AG04449 (cell line): ENCODE measurements at regions not wholly inside any gene's neighbourhood (a gene's known extent, or its start where the extent isn't known, plus 50 kb on each side); places are given as distances from the start of the nearest gene placed in this dataset.
A peak's percentile ranks its signal among the peaks of the same experiment; 100 is the strongest.
"Not testable (repeated sequence)": the region's sequence is repeated elsewhere in the genome, so short reads cannot be mapped to it uniquely, and the experiment has no call there.

Experiments used
- CTCF ChIA-PET: fragments of 350-600 bp; formaldehyde crosslinking; extraction: SDS; loops from one replicate; lab custom pipeline; 2021; ENCODE audit warnings: antibody characterized with exemption; lab: Yijun Ruan, JAX
- POLR2A ChIA-PET: fragments of 400-600, 350-600 bp; formaldehyde crosslinking; extraction: SDS; loops from one replicate; lab custom pipeline; 2020; ENCODE audit warnings: antibody characterized with exemption, inconsistent platforms; lab: Yijun Ruan, JAX
- DNase-seq: peaks from one replicate; pipeline ENCODE4 v3.0.0-alpha.2; 2010; ENCODE audit warnings: low read depth, low spot score
- H3K4me3 ChIP-seq: 2 replicates; pipeline ENCODE4 v1.5.1; 2011; ENCODE audit warnings: low read depth, mild to moderate bottlenecking, control low read depth, low read length
- CTCF ChIP-seq: IDR thresholded peaks from one replicate; pipeline ENCODE4 v1.5.1; 2011; ENCODE audit warnings: mild to moderate bottlenecking, moderate library complexity, low read length, control low read depth, inconsistent platforms; ENCODE audit not compliant: insufficient read depth; ENCODE audit errors: missing control alignments

DNA sequence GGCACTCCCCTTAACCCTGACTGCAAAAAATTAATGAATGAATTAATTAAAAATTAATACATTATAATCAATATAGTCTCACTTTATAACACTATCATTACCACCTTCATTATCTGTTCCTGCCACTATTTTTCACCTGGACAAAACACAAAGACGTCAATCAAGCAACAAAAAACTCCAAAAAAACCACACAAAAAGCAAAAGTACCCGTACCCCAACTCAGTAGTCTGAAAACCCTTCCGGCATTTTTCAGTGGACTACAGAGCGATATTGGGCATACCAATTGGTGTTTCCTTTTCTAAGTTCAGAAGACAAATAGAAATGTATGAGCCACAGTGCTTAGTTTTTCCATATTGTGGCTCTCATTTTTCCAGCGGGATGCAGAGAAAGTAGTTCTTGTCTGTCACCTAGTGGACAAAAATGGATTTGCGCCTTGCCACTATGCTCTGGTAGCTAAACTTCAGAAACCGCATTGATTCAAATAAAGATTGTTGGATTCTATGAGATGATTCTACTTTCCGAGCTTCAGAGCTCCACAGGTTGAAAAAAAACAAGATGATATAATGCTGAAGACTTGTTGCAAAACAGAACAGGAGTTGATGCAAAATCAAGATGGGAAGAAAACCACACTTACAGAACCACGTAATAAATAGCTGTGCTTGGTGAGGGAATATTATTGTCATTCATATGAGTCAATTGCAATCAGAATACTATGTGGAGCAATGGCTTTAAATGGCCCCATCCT lies 50.6 kb upstream of the ITGB1 start:
- peak; percentile 75 for TF ChIP-seq CTCF
- H3K4me3 ChIP-seq, result no peak overlapping the region
- peak; percentile 74 for DNase-seq
- ChIA-PET POLR2A (interaction anchor here (0.6 to 1.0 kb wide), 3 partner anchors 25 to 58 kb away, joined by 3 to 4 read pairs (median 4); no protein-coding TSS in a partner anchor), CTCF (interaction anchor here (0.6 to 4.0 kb wide), 63 partner anchors 11 to 821 kb away, joined by 3 to 40 read pairs (median 4); no protein-coding TSS in a partner anchor)

DNA sequence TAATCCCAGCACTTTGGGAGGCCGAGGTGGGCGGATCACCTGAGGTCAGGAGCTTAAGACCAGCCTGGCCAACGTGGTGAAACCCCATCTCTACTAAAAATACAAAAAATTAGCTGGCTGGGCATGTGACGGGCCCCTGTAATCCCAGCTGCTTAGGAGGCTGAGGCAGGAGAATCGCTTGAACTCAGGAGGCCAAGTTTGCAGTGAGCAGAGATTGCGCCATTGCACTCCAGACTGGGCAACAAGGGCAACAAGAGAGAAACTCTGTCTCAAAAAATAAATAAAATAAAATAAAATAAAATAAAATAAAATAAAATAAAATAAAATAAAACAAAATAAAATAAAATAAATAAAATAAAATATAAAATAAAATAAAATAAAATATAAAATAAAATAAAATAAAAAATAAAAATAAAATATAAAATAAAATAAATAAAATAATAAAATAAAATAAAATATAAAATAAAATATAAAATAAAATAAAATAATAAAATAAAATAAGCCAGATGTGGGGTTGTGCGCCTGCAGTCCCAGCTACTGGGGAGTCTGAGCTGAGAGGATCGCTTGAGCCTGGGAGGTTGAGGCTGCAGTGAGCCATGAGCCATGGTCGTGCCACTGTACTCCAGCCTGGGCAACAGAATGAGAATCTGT lies 49.8 kb upstream of the ITGB1 start:
- POLR2A ChIA-PET, result interaction anchor here (0.7 kb wide), 1 partner anchor 48 kb away, joined by 3 read pairs; no protein-coding TSS in a partner anchor
- CTCF ChIA-PET, result interaction anchor here (0.7 to 4.0 kb wide), 8 partner anchors 20 to 221 kb away, joined by 3 to 40 read pairs (median 4); no protein-coding TSS in a partner anchor
- DNase-seq, result not testable (repeated sequence)

More for the DNA sequence above, 49.8 kb upstream of the ITGB1 start:
- not testable (repeated sequence) for H3K4me3 ChIP-seq
